ENCODE measurements at regions not wholly inside any gene's neighbourhood (a gene's known extent, or its start where the extent isn't known, plus 50 kb on each side); places are given as distances from the start of the nearest gene placed in this dataset.

GRCh38 chr9:33708441-33708840 is 86.9 kb upstream of the PRSS3 start:
- TF ChIP-seq CTCF (IDR thresholded peaks at IDR 0.05) (no peak), POLR2A (IDR thresholded peaks at IDR 0.05) (no peak)

Data from body of pancreas (tissue), 4 donors.